ENCODE measurements at regions not wholly inside any gene's neighbourhood (a gene's known extent, or its start where the extent isn't known, plus 50 kb on each side); places are given as distances from the start of the nearest gene placed in this dataset.

DNA sequence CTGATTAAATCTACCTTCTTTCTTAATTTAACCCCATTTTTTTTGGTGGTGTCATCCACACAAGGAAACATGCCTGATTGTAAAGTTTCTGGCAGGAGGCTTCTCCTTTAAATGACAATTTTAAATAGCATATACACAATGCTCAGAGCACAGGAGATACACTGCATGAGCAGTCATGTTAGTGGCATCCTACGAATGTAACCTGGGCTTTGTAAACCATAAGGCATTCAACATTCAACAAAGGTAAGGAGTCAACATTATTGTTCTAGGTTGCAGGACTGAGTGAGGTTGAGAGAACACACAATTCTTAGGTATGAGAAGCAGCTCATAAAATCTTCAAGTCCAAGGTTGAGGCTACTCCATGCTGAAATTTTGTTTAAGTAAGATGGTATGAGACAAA lies 266.6 kb upstream of the SIX2 start:
- Mint-ChIP-seq H3K9me3 (no peaks in the 10 kb centered on the region), H3K4me3 (no peak overlapping the region), H3K27ac (no peak overlapping the region), H3K4me1 (ENCODE audit: low read depth in 2 of 2) (no peaks in the 10 kb centered on the region), H3K36me3 (no peaks in the 10 kb centered on the region), H3K27me3 (peaks cover 6 to 8% of the 10 kb centered on the region in 2 donors)
- DNase-seq (ENCODE audit: low spot score) (no peak), ATAC-seq (no peak)

DNA sequence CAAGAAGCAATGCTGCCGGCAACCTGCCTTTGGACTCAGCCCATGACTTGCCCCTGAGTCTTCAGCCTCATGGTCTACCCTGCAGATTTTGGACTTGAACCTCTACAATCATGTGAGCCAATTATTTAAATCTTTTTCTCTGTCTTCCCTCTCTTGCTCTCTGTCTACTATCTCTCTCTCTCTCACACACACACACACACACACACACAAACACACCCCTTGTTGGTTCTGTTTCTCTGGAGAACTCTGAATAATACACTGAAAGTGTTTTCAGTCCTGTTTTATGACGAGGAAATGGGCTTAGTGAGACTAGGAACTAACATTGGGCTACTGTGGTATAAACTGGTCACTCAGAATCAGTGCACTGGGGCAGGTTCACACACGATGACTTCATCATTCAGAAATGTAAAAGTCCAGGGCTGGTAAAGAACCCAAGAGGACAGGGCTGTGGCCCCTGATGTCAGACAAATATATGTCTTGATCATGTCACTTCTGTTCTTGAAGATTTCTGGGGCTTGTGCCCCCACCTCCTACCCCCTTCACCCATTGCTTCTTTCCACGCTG lies 266.1 kb upstream of the SIX2 start:
- no peak for DNase-seq (ENCODE audit: low spot score)
- Mint-ChIP-seq H3K27ac (no peak overlapping the region), H3K4me1 (ENCODE audit: low read depth in 2 of 2) (no peaks in the 10 kb centered on the region), H3K36me3 (no peaks in the 10 kb centered on the region), H3K27me3 (peaks cover 6 to 8% of the 10 kb centered on the region in 2 donors), H3K4me3 (no peak overlapping the region), H3K9me3 (no peaks in the 10 kb centered on the region)
- ATAC-seq, result no peak

DNA sequence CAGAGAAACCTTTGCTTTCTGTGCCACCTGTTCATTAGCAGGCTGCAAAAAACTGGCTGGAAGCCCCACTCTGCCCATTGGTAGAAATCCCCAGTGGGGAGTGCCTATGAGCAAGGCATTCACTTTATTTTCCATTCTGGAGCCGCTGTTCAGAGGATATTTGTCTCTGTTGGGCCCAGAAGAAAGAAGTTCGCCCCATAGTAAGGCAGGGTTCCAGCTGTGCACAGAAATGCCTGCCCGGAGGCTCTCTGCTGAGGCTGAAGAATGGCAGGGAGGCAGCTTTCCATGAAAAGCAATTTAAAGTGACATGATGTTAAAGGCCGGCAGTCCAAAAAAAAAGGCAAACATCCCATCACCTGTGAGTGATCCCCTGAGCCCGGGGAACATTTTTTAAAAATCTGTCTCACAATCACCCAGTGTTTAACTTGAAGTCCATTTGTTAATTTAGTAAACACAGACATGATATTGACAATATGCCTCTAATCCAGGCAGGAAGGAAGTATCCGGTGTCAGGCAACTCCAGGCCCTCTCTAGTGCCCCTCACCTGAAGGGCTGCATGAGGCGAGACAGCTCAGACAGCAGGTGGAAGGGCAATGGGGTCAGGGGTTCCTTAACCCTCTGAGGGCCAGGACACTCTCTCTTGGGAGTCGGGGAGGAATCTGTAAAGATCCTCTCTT lies 265.1 kb upstream of the SIX2 start:
- no peak overlapping the region for H3K4me3 Mint-ChIP-seq
- H3K27me3 Mint-ChIP-seq, result peaks cover 6 to 8% of the 10 kb centered on the region in 2 donors
- H3K9me3 Mint-ChIP-seq, result no peaks in the 10 kb centered on the region
- DNase-seq (ENCODE audit: low spot score) (no peak), ATAC-seq (no peak)
- no peak overlapping the region for H3K27ac Mint-ChIP-seq
- H3K36me3 Mint-ChIP-seq, result no peaks in the 10 kb centered on the region
- no peaks in the 10 kb centered on the region for H3K4me1 Mint-ChIP-seq (ENCODE audit: low read depth in 2 of 2)

DNA sequence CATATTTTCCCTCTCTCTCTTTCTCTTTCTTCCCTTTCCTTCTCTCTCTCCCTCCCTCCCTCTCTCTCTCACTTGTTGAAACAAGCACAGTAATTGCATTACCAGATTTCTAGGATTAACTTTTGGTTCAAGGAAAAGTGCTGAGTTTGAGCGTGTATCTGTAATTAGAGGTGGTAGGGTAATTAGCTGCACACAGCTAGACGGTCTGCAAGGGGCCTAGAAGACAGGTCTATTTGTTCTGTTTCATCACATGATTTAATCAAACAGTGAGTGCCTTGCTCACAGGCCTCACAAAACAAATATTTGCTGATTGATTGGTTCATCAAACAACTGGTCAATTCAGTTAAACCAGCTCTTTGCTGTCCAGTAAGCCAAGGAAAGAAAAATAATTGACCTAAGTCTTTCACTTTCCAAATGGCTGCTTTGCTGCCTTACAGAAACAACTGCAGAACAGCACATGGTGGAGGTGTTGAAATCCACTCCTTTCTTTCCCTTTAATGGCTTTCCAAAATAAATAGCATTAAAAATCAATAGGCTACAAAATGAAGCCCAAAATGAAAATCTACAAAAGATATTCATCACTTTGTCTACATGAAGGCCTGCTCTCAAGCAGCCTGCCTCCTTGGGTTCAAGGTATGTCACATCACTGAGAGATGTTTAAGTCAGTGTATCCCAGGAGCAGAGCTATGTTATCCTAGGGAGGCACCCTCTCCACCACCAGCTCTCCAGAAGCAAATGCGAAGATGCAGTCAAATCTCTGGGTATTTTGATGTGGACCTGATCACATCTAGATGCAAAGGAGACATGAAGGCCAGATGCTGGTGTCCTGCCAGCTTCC lies 264.4 kb upstream of the SIX2 start:
- Mint-ChIP-seq H3K4me1 (ENCODE audit: low read depth in 2 of 2) (no peaks in the 10 kb centered on the region), H3K36me3 (no peaks in the 10 kb centered on the region), H3K4me3 (no peak overlapping the region), H3K9me3 (no peaks in the 10 kb centered on the region), H3K27me3 (peaks cover 8 to 12% of the 10 kb centered on the region in 2 donors), H3K27ac (no peak overlapping the region)
- no peak for DNase-seq (ENCODE audit: low spot score)
- no peak for ATAC-seq

DNA sequence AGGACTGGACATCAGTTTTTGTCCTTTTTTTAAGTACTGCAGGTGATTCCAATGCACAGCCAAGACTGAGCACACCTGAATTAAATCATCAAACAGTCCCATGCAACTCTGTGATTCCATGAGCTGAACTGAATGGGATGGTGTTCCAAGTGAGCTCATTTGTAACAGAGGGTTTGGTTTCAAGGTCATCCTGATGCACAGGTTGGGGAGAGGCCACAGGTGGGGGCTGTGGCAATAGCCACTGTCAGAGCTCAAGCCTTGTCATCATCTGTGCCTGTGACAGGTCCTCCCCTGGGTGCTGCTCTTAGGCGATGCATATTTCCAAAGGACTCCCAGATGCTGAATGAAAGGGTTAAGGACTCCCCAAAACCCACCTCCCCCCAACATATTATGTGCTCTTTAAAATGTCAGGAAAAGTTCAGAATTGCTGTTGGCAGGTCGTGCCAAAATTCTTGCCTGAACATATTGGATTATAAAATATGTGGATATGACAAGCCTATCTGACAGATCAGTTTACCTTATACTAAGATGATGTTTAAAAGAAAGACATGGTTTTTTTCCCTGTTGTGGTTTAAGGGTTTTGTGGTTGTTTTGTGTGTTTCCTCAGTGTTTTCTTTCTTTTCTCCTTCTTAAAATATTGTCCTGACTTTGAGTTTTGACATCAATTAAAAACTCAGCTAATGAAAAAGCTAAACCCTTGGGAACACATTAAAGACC lies 263.5 kb upstream of the SIX2 start:
- Mint-ChIP-seq H3K36me3 (no peaks in the 10 kb centered on the region), H3K9me3 (no peaks in the 10 kb centered on the region), H3K4me1 (ENCODE audit: low read depth in 2 of 2) (no peaks in the 10 kb centered on the region), H3K27ac (no peak overlapping the region), H3K4me3 (no peak overlapping the region), H3K27me3 (peaks cover 9 to 15% of the 10 kb centered on the region in 2 donors)
- ATAC-seq (no peak), DNase-seq (ENCODE audit: low spot score) (no peak)

DNA sequence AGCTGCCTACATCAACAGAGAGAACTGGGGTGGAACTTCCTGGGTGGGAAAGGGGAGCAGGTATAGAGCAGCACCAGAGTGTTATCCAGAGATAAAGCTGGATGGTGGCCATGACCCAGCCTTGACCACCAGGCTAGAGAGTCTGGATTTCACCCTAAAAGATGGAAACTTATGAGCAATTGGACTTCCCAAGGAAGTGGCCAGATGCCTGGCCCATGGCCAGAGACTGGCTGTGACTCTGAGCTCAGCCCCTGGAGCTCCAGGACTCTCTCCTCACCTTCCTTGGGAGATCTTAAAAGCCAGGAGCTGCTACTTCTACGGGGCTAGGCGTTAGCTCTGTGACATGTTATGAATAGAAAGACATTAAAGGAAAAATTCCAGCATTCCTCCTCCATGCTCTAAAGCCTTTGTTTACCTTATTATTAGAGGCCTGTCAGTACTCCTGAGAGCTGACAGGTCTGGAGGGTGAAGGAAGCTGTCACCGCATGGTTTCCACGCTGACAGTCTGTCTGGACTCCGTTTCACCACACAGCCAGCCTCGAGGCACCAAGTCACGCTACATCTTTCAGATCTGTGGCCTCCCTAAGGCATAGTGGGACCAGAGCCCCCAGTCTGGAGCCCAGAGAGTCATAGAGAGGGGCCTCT lies 260.0 kb upstream of the SIX2 start:
- Mint-ChIP-seq H3K36me3 (no peaks in the 10 kb centered on the region), H3K27me3 (peaks cover 12 to 23% of the 10 kb centered on the region in 2 donors), H3K4me1 (ENCODE audit: low read depth in 2 of 2) (no peaks in the 10 kb centered on the region), H3K4me3 (no peak overlapping the region), H3K9me3 (no peaks in the 10 kb centered on the region), H3K27ac (no peak overlapping the region)
- DNase-seq (ENCODE audit: low spot score), result no peak
- ATAC-seq, result no peak

DNA sequence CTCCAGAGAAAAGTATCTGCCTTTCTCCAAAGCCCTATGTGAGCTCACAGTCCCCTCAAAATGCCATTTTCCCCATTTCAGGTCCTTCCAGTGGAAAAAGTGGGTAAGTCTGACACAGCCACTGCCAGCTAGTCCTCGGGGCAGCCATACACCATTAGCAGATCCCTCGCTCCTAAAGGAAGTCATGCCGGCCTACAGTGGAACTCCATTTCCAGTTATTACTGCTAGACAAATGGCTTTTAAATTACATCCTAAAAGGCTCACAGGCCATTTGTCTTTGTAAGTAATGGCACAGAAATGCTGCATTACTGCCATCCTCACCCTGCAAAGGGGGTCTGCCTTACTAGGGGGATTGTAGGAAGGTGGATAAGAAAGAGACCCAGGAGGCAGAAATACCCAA lies 259.4 kb upstream of the SIX2 start:
- no peaks in the 10 kb centered on the region for H3K9me3 Mint-ChIP-seq
- peaks cover 17 to 27% of the 10 kb centered on the region in 2 donors for H3K27me3 Mint-ChIP-seq
- ATAC-seq (no peak), DNase-seq (ENCODE audit: low spot score) (no peak)
- no peak overlapping the region for H3K4me3 Mint-ChIP-seq
- no peaks in the 10 kb centered on the region for H3K36me3 Mint-ChIP-seq
- no peak overlapping the region for H3K27ac Mint-ChIP-seq
- H3K4me1 Mint-ChIP-seq (ENCODE audit: low read depth in 2 of 2), result no peaks in the 10 kb centered on the region

DNA sequence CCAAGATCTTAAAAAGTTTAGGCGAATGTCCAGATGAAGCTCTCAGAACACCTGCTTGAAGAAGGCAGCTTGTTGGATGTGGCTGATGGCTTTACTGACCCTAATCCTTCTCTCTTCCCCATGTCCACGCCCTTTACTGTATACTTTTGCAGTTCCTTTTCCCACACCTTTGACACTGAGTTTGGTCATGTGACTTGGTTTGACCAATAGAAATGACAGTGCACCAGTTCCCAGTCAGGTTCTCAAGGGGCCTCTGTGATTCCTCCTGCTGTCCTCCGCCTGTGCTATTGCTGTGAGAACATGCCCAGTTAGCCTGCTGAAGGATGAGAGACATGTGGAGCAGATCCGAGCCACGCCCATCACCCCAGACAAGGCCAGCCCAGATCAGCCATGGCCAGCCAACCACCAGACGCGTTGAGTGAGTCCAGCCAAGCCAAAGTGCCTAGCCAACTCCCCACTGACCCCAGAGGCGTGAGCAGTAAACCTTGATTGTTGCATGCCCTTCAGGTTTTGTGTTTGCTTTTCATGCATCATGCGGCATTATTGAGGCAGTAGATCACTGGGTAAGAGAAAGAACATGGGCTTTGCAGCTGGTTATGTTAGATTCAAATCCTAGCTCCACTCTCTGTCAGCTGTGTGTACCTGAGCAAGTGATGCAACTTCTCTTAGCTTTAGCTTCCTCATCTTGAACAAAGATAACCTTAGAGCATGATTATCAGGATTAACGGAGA lies 258.0 kb upstream of the SIX2 start:
- Mint-ChIP-seq H3K4me1 (ENCODE audit: low read depth in 2 of 2) (no peaks in the 10 kb centered on the region), H3K27ac (no peak overlapping the region), H3K27me3 (peaks cover 25 to 38% of the 10 kb centered on the region in 2 donors), H3K4me3 (no peak overlapping the region), H3K36me3 (no peaks in the 10 kb centered on the region), H3K9me3 (no peaks in the 10 kb centered on the region)
- ATAC-seq (no peak), DNase-seq (ENCODE audit: low spot score) (no peak)

DNA sequence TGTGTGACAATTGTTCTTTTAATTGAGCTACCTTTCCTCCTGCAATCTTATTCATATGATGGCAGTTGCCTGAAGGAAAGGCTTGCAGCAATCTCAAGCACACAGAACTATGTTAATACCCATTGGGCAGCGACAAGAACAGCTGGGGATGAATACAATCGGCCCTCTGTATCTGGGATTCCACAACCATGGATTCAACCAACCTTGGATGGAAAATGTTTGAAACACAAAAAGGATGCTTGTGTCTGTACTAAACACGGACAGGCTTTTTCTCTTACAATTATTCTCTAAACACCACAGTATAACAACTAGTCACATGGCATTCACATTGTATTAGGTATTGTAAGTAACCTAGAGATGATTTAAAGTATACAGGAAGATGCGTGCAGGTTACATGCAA lies 256.1 kb upstream of the SIX2 start:
- DNase-seq (ENCODE audit: low spot score), result no peak
- H3K9me3 Mint-ChIP-seq, result no peaks in the 10 kb centered on the region
- no peaks in the 10 kb centered on the region for H3K4me1 Mint-ChIP-seq (ENCODE audit: low read depth in 2 of 2)
- H3K36me3 Mint-ChIP-seq, result no peaks in the 10 kb centered on the region
- no peak for ATAC-seq
- H3K27ac Mint-ChIP-seq, result no peak overlapping the region
- H3K27me3 Mint-ChIP-seq, result peaks cover 21 to 31% of the 10 kb centered on the region in 2 donors
- no peak overlapping the region for H3K4me3 Mint-ChIP-seq

DNA sequence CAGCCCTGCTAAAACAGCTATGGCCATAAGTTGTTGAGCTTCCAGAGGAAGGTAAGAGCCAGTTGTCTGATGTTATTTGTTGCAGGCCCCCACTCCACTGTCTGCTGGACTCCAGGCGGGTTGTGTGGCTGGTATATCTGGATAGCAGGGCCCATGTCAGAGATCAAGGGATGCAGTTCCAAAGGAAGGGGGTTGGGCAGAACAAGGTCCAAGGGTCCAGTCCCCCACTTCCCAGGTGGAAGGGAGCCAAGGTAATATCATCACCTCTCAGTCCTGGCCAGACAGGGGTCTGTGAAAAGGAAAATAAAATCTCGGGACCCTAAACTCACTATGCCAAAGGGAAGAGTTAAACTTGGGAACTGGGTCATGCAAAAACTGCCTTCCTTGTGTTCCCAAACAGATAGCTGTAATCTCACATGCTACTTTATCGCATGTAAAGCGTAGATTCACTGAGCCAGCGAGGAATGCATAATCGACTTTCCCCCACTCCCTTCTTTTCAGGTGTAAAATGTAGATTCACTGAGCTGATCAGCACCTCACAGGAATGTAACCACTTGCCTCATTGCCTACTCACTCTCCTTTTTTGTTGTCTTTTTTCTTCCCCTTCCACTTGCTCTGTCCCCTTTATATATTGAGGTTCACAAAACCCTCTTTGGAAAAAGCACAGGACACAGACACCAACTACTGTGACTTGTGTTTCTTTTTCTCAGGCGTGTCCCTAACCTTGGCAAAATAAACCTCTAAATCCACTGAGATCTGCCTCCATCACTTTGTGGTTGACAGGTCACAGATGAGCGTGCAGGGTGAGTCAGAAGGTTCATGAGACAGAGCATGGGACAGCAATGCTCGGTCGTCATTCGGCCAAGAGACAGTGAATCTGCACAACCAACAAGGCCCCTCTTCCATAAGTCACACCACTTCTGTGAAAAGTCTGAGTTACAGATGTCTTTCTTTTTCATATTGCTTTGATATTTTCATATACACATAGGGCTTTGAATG lies 255.3 kb upstream of the SIX2 start:
- no peaks in the 10 kb centered on the region for H3K36me3 Mint-ChIP-seq
- no peak overlapping the region for H3K27ac Mint-ChIP-seq
- DNase-seq (ENCODE audit: low spot score) (no peak), ATAC-seq (peak in 1 of 2 donors; percentile 32)
- H3K4me1 Mint-ChIP-seq (ENCODE audit: low read depth in 2 of 2), result no peaks in the 10 kb centered on the region
- no peak overlapping the region for H3K4me3 Mint-ChIP-seq
- H3K9me3 Mint-ChIP-seq, result no peaks in the 10 kb centered on the region
- peaks cover 21 to 31% of the 10 kb centered on the region in 2 donors for H3K27me3 Mint-ChIP-seq

DNA sequence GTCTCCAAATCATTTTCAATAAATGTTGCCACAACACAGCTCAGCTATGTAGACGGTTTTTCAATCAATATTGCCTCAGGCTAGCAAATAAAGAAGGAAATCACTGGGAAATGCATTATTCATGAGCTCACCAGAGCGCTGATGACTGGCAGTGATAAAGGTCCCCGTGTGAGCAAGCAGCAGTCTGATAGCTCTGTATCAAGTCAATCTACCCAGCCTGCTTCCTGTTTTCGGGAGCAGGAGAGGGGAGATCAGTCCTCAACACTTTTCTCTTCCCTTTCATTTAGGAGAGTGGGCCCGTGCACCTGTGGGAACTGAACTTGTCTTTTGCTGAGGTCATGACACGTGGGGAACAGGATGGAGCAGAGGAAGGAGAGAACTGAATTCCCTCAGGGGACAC lies 253.9 kb upstream of the SIX2 start:
- no peaks in the 10 kb centered on the region for H3K36me3 Mint-ChIP-seq
- H3K27me3 Mint-ChIP-seq, result peaks cover 18 to 24% of the 10 kb centered on the region in 2 donors
- H3K27ac Mint-ChIP-seq, result no peak overlapping the region
- no peaks in the 10 kb centered on the region for H3K4me1 Mint-ChIP-seq (ENCODE audit: low read depth in 2 of 2)
- no peak overlapping the region for H3K4me3 Mint-ChIP-seq
- DNase-seq (ENCODE audit: low spot score) (no peak), ATAC-seq (no peak)
- H3K9me3 Mint-ChIP-seq, result no peaks in the 10 kb centered on the region

DNA sequence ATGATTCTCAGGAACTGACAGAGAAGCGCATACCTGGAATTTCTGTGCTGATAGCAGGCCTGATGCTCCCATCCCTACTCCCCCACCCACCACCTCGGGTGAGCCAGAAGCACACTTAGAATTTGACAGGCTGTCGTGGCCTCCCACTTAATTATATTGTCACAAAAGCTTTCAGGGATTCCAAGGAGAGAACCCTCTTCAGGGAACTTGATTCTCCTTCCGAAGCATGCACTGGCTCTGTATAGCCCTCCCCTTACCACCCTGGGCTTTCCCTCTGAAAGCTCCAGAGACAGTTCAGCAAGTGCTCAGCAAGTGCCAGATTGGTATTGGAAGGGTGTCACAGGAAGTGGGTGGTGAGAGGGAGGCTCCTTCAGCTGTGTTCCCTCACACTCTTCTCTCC lies 252.5 kb upstream of the SIX2 start:
- ATAC-seq (no peak), DNase-seq (ENCODE audit: low spot score) (no peak)
- H3K27me3 Mint-ChIP-seq, result peaks cover 18 to 24% of the 10 kb centered on the region in 2 donors
- H3K27ac Mint-ChIP-seq, result no peak overlapping the region
- H3K4me1 Mint-ChIP-seq (ENCODE audit: low read depth in 2 of 2), result no peaks in the 10 kb centered on the region
- no peaks in the 10 kb centered on the region for H3K36me3 Mint-ChIP-seq
- no peak overlapping the region for H3K4me3 Mint-ChIP-seq
- no peaks in the 10 kb centered on the region for H3K9me3 Mint-ChIP-seq

Measured in natural killer cell treated with Interleukin-12 subunit alpha and Interleukin-12 subunit beta and Interleukin-15 and Interleukin-18, amount 100 ng/mL, for 72 hours (primary cell).